ENCODE measurements at regions not wholly inside any gene's neighbourhood (a gene's known extent, or its start where the extent isn't known, plus 50 kb on each side); places are given as distances from the start of the nearest gene placed in this dataset.

DNA sequence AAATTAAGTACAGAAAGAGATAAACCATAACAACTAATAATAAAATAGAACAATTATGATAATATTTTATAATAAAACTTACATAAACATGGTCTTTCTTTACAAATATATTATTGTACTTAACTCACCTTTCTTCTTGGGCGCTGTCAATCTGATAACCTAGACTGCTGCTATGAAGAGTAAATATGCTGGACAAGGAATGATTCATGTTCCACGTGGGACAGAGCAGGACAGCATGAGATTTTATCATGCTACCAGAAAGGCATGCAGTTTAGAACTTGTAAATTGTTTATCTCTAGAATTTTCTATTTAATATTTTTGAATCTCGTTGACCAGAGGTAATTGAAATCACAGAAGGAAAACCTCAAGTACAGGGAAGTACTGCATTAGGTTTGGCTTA, 210.7 kb downstream of the ANKRD30B start:
- H4K20me1 ChIP-seq (ENCODE audit: control insufficient read depth, extremely low read depth, insufficient read depth, low read length): no peaks in the 10 kb centered on the region
- H3K9me3 ChIP-seq (ENCODE audit: control insufficient read depth, insufficient read depth, low read depth, low read length): no peaks in the 10 kb centered on the region
- H3K4me1 ChIP-seq (ENCODE audit: control insufficient read depth, extremely low read depth, insufficient read depth, low read length): no peaks in the 10 kb centered on the region

DNA sequence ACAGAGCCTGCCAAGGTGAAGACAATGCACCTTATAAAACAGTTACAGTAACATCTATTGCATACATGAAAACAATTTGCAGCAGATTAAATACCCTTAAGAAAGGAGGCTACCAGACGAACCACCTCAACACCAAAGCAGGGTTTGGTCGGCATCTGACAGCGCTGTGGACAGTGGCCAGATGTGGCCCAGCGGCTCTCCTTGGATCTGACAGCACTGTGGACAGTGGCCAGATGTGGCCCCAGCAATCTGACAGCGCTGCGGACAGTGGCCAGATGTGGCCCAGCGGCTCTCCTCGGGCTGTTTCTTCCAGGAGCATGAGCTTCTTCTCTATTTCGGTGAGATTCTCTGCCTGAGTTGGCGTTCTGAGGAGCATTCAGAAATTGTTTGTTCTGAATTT, 211.6 kb downstream of the ANKRD30B start:
- Histone ChIP-seq H4K20me1 (ENCODE audit: control insufficient read depth, extremely low read depth, insufficient read depth, low read length) (no peaks in the 10 kb centered on the region), H3K27me3 (ENCODE audit: control insufficient read depth, insufficient read depth, low read length) (no peaks in the 10 kb centered on the region), H3K9ac (ENCODE audit: insufficient read depth, low read length) (no peak overlapping the region), H2AFZ (ENCODE audit: low read length) (no peak overlapping the region), H3K79me2 (ENCODE audit: control insufficient read depth, insufficient read depth, low read length) (no peaks in the 10 kb centered on the region), H3K4me3 (replicated peaks in 1 of 4; ENCODE audit: control extremely low read depth in 1 of 4, insufficient read depth in 1 of 4, low read depth in 3 of 4, low read length in 4 of 4) (no peak overlapping the region), H3K36me3 (ENCODE audit: control insufficient read depth, insufficient read depth, low read length) (no peaks in the 10 kb centered on the region), H3K4me2 (ENCODE audit: extremely low read depth, insufficient read depth, low read length) (no peak overlapping the region), H3K27ac (ENCODE audit: insufficient read depth, low read length) (no peak overlapping the region), H3K9me3 (ENCODE audit: control insufficient read depth, insufficient read depth, low read depth, low read length) (no peaks in the 10 kb centered on the region), H3K4me1 (ENCODE audit: control insufficient read depth, extremely low read depth, insufficient read depth, low read length) (no peaks in the 10 kb centered on the region)
- DNase-seq (ENCODE audit: low read depth in 2 of 2): no peak
- no peak for TF ChIP-seq EZH2 (IDR thresholded peaks at IDR 0.05; ENCODE audit: low read length, missing control alignments)
- TF ChIP-seq, protein P1, sequence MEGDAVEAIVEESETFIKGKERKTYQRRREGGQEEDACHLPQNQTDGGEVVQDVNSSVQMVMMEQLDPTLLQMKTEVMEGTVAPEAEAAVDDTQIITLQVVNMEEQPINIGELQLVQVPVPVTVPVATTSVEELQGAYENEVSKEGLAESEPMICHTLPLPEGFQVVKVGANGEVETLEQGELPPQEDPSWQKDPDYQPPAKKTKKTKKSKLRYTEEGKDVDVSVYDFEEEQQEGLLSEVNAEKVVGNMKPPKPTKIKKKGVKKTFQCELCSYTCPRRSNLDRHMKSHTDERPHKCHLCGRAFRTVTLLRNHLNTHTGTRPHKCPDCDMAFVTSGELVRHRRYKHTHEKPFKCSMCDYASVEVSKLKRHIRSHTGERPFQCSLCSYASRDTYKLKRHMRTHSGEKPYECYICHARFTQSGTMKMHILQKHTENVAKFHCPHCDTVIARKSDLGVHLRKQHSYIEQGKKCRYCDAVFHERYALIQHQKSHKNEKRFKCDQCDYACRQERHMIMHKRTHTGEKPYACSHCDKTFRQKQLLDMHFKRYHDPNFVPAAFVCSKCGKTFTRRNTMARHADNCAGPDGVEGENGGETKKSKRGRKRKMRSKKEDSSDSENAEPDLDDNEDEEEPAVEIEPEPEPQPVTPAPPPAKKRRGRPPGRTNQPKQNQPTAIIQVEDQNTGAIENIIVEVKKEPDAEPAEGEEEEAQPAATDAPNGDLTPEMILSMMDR (conservative IDR thresholded peaks at IDR 0.05 in 1 of 2, IDR thresholded peaks at IDR 0.05 in 1 of 2; ENCODE audit: low read depth in 1 of 2, low read length in 2 of 2): no peak

More for the DNA sequence above, 210.7 kb downstream of the ANKRD30B start:
- no peaks in the 10 kb centered on the region for H3K27me3 ChIP-seq (ENCODE audit: control insufficient read depth, insufficient read depth, low read length)
- no peaks in the 10 kb centered on the region for H3K36me3 ChIP-seq (ENCODE audit: control insufficient read depth, insufficient read depth, low read length)
- no peak for DNase-seq (ENCODE audit: low read depth in 2 of 2)
- H3K4me3 ChIP-seq (replicated peaks in 1 of 4; ENCODE audit: control extremely low read depth in 1 of 4, insufficient read depth in 1 of 4, low read depth in 3 of 4, low read length in 4 of 4): no peak overlapping the region
- H3K79me2 ChIP-seq (ENCODE audit: control insufficient read depth, insufficient read depth, low read length): no peaks in the 10 kb centered on the region
- H2AFZ ChIP-seq (ENCODE audit: low read length): no peak overlapping the region
- TF ChIP-seq, protein P1 (conservative IDR thresholded peaks at IDR 0.05 in 1 of 2, IDR thresholded peaks at IDR 0.05 in 1 of 2; ENCODE audit: low read depth in 1 of 2, low read length in 2 of 2): no peak
- no peak for TF ChIP-seq EZH2 (IDR thresholded peaks at IDR 0.05; ENCODE audit: low read length, missing control alignments)
- no peak overlapping the region for H3K4me2 ChIP-seq (ENCODE audit: extremely low read depth, insufficient read depth, low read length)
- no peak overlapping the region for H3K27ac ChIP-seq (ENCODE audit: insufficient read depth, low read length)
- H3K9ac ChIP-seq (ENCODE audit: insufficient read depth, low read length): no peak overlapping the region

DNA sequence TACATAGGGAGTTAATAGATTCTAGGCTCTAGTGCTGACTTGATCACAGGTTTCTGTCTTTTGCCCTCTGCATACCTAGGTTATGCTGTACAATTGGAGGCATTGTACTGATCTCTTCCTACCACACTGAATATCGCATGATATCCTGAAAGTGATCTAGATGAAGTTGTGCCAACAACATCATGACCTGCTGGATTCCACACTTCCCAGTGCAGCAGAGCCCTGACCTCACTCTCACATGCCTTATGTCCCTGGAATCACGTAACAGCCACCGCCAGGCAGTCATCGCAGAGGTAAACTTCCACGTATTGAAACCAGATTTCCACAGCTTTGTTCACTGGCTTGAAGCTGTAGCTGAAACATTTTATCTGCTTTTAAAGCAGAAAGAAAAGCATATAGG, 214.0 kb downstream of the ANKRD30B start:
- TF ChIP-seq, protein P1 (conservative IDR thresholded peaks at IDR 0.05 in 1 of 2, IDR thresholded peaks at IDR 0.05 in 1 of 2; ENCODE audit: low read depth in 1 of 2, low read length in 2 of 2): no peak
- no peak for TF ChIP-seq EZH2 (IDR thresholded peaks at IDR 0.05; ENCODE audit: low read length, missing control alignments)
- H3K79me2 ChIP-seq (ENCODE audit: control insufficient read depth, insufficient read depth, low read length): no peaks in the 10 kb centered on the region

More for the DNA sequence above, 214.0 kb downstream of the ANKRD30B start:
- Histone ChIP-seq H2AFZ (ENCODE audit: low read length) (no peak overlapping the region), H3K9ac (ENCODE audit: insufficient read depth, low read length) (no peak overlapping the region), H3K36me3 (ENCODE audit: control insufficient read depth, insufficient read depth, low read length) (no peaks in the 10 kb centered on the region), H3K4me2 (ENCODE audit: extremely low read depth, insufficient read depth, low read length) (no peak overlapping the region), H3K27ac (ENCODE audit: insufficient read depth, low read length) (no peak overlapping the region), H3K27me3 (ENCODE audit: control insufficient read depth, insufficient read depth, low read length) (no peaks in the 10 kb centered on the region), H3K4me3 (replicated peaks in 1 of 4; ENCODE audit: control extremely low read depth in 1 of 4, insufficient read depth in 1 of 4, low read depth in 3 of 4, low read length in 4 of 4) (no peak overlapping the region), H4K20me1 (ENCODE audit: control insufficient read depth, extremely low read depth, insufficient read depth, low read length) (no peaks in the 10 kb centered on the region), H3K4me1 (ENCODE audit: control insufficient read depth, extremely low read depth, insufficient read depth, low read length) (no peaks in the 10 kb centered on the region), H3K9me3 (ENCODE audit: control insufficient read depth, insufficient read depth, low read depth, low read length) (no peaks in the 10 kb centered on the region)
- no peak for DNase-seq (ENCODE audit: low read depth in 2 of 2)

All from fibroblast of lung (primary cell).